BE2C (cell line): ENCODE measurements at regions not wholly inside any gene's neighbourhood (a gene's known extent, or its start where the extent isn't known, plus 50 kb on each side); places are given as distances from the start of the nearest gene placed in this dataset.

Source experiments
- DNase-seq: peaks from one replicate; pipeline ENCODE4 v3.0.0-alpha.2; 2020
- H3K27me3 ChIP-seq: fragments of 250-450 bp; sonication (Bioruptor Pico); 2 replicates; pipeline ENCODE4 v1.5.1; 2020; ENCODE audit warnings: mild to moderate bottlenecking
- H3K36me3 ChIP-seq: fragments of 250-450 bp; sonication (Bioruptor Pico); 2 replicates; pipeline ENCODE4 v1.5.1; 2020; ENCODE audit warnings: mild to moderate bottlenecking
- H3K4me1 ChIP-seq: fragments of 250-450 bp; sonication (Bioruptor Pico); 2 replicates; pipeline ENCODE4 v1.5.1; 2020
- H3K4me3 ChIP-seq: 2 replicates; pipeline ENCODE4 v1.5.1; 2011; ENCODE audit warnings: low read depth, low read length
- H3K9me3 ChIP-seq: fragments of 250-450 bp; sonication (Bioruptor Pico); 2 replicates; pipeline ENCODE4 v1.5.1; 2020
- TF ChIP-seq, protein P1 (sequence below): IDR thresholded peaks from 2 replicates; pipeline ENCODE4 v1.5.1; 2012; ENCODE audit warnings: mild to moderate bottlenecking, low read depth, low read length

DNA sequence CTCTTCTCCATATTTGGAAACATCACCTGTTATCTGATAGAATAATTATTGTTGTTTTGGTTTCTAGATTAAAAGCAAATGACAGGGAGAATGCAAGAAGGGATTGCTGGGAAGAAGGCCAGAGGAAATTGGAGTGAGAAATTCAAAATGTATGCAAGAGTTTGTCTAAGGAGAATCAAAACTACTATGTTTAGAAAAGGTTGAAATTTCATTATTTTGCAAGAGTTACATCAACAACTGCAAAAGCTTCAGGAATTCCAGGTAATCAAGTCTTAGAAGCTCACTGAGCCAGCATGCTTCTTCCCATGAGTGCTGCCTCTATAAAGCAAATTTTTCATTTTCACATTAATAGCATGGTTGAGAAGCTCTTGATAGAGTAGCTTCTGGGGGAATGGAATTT lies 177.2 kb upstream of the GBE1 start:
- TF ChIP-seq, protein P1, sequence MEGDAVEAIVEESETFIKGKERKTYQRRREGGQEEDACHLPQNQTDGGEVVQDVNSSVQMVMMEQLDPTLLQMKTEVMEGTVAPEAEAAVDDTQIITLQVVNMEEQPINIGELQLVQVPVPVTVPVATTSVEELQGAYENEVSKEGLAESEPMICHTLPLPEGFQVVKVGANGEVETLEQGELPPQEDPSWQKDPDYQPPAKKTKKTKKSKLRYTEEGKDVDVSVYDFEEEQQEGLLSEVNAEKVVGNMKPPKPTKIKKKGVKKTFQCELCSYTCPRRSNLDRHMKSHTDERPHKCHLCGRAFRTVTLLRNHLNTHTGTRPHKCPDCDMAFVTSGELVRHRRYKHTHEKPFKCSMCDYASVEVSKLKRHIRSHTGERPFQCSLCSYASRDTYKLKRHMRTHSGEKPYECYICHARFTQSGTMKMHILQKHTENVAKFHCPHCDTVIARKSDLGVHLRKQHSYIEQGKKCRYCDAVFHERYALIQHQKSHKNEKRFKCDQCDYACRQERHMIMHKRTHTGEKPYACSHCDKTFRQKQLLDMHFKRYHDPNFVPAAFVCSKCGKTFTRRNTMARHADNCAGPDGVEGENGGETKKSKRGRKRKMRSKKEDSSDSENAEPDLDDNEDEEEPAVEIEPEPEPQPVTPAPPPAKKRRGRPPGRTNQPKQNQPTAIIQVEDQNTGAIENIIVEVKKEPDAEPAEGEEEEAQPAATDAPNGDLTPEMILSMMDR = no peak
- peaks cover 4% of the 10 kb centered on the region; the same call in 1 of the 2 replicates for H3K4me1 ChIP-seq
- H3K36me3 ChIP-seq = no peaks in the 10 kb centered on the region
- H3K9me3 ChIP-seq = no peaks in the 10 kb centered on the region
- no peaks in the 10 kb centered on the region for H3K27me3 ChIP-seq
- DNase-seq = no peak
- no peak overlapping the region for H3K4me3 ChIP-seq

DNA sequence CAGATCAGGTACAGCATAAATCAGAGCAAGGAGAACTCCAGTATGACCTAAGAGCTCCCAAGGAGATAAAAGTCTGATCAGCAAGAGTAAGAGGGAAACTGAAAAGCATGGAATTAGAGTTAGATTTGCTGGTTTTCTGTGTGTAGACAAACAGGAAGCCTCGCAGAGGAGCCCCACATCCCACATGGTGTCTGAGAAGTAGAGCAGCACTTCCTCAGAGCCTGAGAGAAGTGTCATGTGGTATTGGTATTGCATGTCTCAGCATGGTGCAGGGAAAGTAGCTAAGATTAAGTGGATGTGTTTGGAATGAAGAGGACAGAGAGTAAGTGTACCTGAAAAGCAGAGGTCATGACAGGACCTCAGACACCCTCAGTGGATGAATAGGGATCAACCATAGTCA lies 175.4 kb upstream of the GBE1 start:
- H3K4me3 ChIP-seq = no peak overlapping the region
- no peaks in the 10 kb centered on the region for H3K36me3 ChIP-seq
- H3K27me3 ChIP-seq = no peaks in the 10 kb centered on the region
- H3K4me1 ChIP-seq = peaks cover 4% of the 10 kb centered on the region; the same call in 1 of the 2 replicates
- no peaks in the 10 kb centered on the region for H3K9me3 ChIP-seq
- no peak for DNase-seq
- TF ChIP-seq, protein P1 = no peak

DNA sequence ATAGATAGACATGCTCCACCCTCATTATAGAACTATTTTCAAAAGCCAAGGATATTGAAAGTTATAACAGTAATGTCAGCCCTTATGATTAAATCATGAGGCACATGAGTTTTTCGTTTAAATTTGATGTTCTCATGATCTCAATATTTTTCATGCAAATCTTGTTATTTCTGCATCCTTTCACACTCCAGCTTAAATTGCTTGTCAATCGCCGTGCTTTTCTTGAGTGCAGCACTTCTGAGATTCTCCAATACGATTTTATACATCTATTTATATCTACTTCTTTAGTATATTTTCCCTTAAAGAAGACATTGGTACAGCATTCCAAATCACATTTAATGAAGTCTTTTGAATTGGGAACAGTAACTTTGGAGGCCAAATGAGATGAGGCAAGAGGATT lies 171.2 kb upstream of the GBE1 start:
- Histone ChIP-seq H3K36me3 (no peaks in the 10 kb centered on the region), H3K27me3 (no peaks in the 10 kb centered on the region), H3K4me1 (peaks cover 9% of the 10 kb centered on the region), H3K4me3 (no peak overlapping the region), H3K9me3 (no peaks in the 10 kb centered on the region)
- TF ChIP-seq, protein P1 = no peak
- no peak for DNase-seq

DNA sequence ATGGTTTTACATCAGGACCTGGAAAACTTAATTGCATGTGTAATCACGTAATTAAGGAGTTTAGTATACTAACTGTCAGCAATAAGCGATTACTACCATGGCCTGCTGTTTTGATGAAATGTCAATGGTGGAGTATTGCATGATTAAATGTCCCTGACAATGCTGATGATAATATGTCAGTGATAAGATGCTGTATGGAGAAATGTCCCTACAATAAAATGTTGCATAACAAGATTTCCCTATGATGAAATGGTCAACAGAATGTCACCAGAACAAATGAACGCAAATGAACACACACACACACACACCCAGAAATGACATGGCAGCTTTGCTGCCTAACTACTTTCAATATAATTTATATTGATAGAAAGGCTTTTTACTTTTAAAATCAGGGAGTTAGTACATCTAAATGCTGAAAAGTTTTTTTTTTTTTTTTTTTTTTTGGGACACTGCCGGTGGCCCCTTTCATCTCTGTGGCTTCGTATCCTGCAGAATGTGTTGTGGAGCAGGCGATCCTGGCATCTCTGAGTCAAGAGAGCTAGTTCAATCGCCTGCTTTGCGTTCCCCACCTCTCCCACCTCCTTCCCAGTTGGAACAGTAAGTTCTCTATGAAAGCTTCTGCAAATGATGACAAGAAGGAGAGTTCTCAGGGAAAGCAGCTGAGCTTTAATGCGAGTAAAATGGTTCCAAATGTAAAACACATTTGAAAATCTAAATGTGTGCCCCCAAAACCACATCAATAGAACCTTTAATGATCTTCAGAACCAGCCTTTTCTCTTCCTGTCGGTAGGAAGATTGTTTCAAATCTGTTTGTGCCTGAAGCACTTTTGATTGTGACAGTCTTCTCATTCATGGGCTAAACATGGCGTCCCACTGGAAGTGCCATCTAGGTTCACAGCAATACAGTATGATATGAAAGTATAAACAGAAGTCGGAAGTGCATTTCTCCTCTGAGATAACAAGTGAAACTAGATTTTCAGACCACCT lies 170.1 kb upstream of the GBE1 start:
- Histone ChIP-seq H3K9me3 (no peaks in the 10 kb centered on the region), H3K27me3 (no peaks in the 10 kb centered on the region), H3K4me3 (no peak overlapping the region), H3K4me1 (peaks cover 9% of the 10 kb centered on the region), H3K36me3 (no peaks in the 10 kb centered on the region)
- no peak for DNase-seq
- TF ChIP-seq, protein P1 = no peak

DNA sequence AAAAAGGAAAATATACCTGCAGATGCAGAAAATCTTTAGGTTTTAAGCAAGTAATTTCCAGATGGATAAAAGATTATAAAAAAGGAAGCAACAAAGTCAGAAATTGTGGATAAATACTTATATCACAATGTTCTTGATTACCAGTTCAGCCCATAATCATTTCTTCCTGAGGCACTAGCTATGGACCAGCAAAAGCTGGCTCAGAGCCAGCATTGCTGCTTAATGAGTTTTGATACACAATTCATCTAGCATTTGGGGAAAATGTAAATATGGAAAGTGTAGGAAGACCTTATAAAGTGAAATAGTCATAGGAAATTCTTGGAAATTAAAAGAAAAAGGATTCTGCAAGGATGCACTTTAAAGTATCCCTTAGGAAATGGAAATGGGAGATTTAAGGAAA lies 168.3 kb upstream of the GBE1 start:
- TF ChIP-seq, protein P1 = no peak
- DNase-seq = peak; percentile 56
- Histone ChIP-seq H3K36me3 (no peaks in the 10 kb centered on the region), H3K27me3 (no peaks in the 10 kb centered on the region), H3K4me1 (peaks cover 5% of the 10 kb centered on the region; the same call in 1 of the 2 replicates), H3K9me3 (no peaks in the 10 kb centered on the region), H3K4me3 (no peak overlapping the region)

DNA sequence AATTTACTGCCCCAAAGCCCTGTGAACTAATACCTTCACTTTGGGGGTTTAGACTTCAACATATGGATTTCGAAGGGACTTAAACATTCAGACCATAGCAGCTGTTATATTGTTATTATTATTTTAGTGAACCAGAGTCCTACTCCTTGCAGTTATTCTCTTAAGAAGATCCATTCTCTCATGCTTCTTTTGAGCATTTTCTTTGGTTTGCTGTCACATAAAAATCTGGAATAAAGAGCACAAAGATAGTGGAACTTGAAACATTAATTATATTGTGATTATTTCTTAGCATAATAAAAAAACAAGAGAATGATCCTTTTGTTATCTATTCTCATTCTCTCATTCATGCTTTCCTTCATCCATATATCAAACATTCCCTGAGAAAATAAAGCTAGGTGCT lies 166.4 kb upstream of the GBE1 start:
- no peaks in the 10 kb centered on the region for H3K27me3 ChIP-seq
- TF ChIP-seq, protein P1 = no peak
- no peaks in the 10 kb centered on the region for H3K9me3 ChIP-seq
- H3K36me3 ChIP-seq = no peaks in the 10 kb centered on the region
- no peak for DNase-seq
- no peak overlapping the region for H3K4me3 ChIP-seq
- peaks cover 5% of the 10 kb centered on the region; the same call in 1 of the 2 replicates for H3K4me1 ChIP-seq
